SH-SY5Y (cell line): ENCODE measurements at regions not wholly inside any gene's neighbourhood (a gene's known extent, or its start where the extent isn't known, plus 50 kb on each side); places are given as distances from the start of the nearest gene placed in this dataset.

ENCODE experiments used
- GATA2 ChIP-seq: IDR thresholded peaks from 2 replicates; pipeline ENCODE4 v1.6.1; 2011; ENCODE audit warnings: mild to moderate bottlenecking, low read depth, low read length
- GATA3 ChIP-seq: IDR thresholded peaks from 2 replicates; pipeline ENCODE4 v1.6.1; 2011; ENCODE audit warnings: low read depth, mild to moderate bottlenecking, low read length, moderate library complexity

DNA sequence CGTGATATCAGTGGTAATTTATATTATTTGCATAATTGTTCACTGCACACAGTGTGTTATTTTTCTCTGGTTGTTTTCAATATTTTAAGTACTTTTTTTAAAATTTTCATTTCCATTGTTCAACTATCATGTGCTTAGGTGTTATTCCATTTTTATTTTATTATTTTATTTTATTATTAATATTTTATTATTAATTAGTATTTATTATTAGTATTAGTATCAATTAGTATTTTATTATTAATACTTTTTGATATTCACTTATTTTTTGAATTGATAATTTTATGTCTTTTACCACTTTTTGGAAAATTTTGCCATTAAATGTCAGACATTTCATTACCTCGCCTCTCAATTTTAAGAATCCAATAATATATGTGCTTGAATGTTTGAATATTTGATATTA is 593.8 kb upstream of the GRM3 start:
- TF ChIP-seq GATA3 (no peak), GATA2 (no peak)
